ENCODE measurements at regions not wholly inside any gene's neighbourhood (a gene's known extent, or its start where the extent isn't known, plus 50 kb on each side); places are given as distances from the start of the nearest gene placed in this dataset.
A peak's percentile ranks its signal among the peaks of the same experiment; 100 is the strongest.

- no peaks in the 10 kb centered on the region for H3K36me3 ChIP-seq (replicated peaks)
- no peaks in the 10 kb centered on the region for H3K4me1 ChIP-seq
- no peak overlapping the region for H3K4me3 ChIP-seq
- in situ Hi-C loops (cut with MboI; ENCODE audit: low sequenced_read_pairs), result no loop called here
- no peaks in the 10 kb centered on the region for H3K27me3 ChIP-seq (ENCODE audit: low read depth)
- H3K9me3 ChIP-seq, result no peaks in the 10 kb centered on the region
- DNase-seq (ENCODE audit: low spot score in 2 of 2), result no peak
Measured at GRCh38 chr2:18993756-18994338, 364.6 kb downstream of the OSR1 start.

GRCh38 chr2:18991177-18992168 is 366.9 kb downstream of the OSR1 start:
- in situ Hi-C loops (cut with MboI; ENCODE audit: low sequenced_read_pairs), result no loop called here
- H3K4me1 ChIP-seq, result no peaks in the 10 kb centered on the region
- H3K27me3 ChIP-seq (ENCODE audit: low read depth), result no peaks in the 10 kb centered on the region
- no peak for DNase-seq (ENCODE audit: low spot score in 2 of 2)
- H3K4me3 ChIP-seq, result no peak overlapping the region
- no peaks in the 10 kb centered on the region for H3K9me3 ChIP-seq
- H3K36me3 ChIP-seq (replicated peaks), result no peaks in the 10 kb centered on the region

GRCh38 chr2:18988631-18989232 is 369.7 kb downstream of the OSR1 start:
- Histone ChIP-seq H3K9me3 (no peaks in the 10 kb centered on the region), H3K4me1 (no peaks in the 10 kb centered on the region), H3K4me3 (no peak overlapping the region), H3K27me3 (ENCODE audit: low read depth) (no peaks in the 10 kb centered on the region), H3K36me3 (replicated peaks) (no peaks in the 10 kb centered on the region)
- in situ Hi-C loops (cut with MboI; ENCODE audit: low sequenced_read_pairs), result no loop called here
- peak; percentile 11 to 21 for DNase-seq (ENCODE audit: low spot score in 2 of 2)

GRCh38 chr2:18987592-18988073 is 370.8 kb downstream of the OSR1 start:
- Histone ChIP-seq H3K9me3 (no peaks in the 10 kb centered on the region), H3K27me3 (ENCODE audit: low read depth) (no peaks in the 10 kb centered on the region), H3K4me3 (no peak overlapping the region), H3K4me1 (no peaks in the 10 kb centered on the region), H3K36me3 (replicated peaks) (no peaks in the 10 kb centered on the region)
- in situ Hi-C loops (cut with MboI; ENCODE audit: low sequenced_read_pairs), result no loop called here
- DNase-seq (ENCODE audit: low spot score in 2 of 2), result peak in 1 of 2 experiments; percentile 28

- no peaks in the 10 kb centered on the region for H3K4me1 ChIP-seq
- no peak overlapping the region for H3K4me3 ChIP-seq
- DNase-seq (ENCODE audit: low spot score in 2 of 2), result no peak
- H3K27me3 ChIP-seq (ENCODE audit: low read depth), result no peaks in the 10 kb centered on the region
- in situ Hi-C loops (cut with MboI; ENCODE audit: low sequenced_read_pairs), result no loop called here
- H3K9me3 ChIP-seq, result no peaks in the 10 kb centered on the region
- no peaks in the 10 kb centered on the region for H3K36me3 ChIP-seq (replicated peaks)
Measured at GRCh38 chr2:18987016-18987415, 371.4 kb downstream of the OSR1 start.

GRCh38 chr2:18986046-18986445 is 372.4 kb downstream of the OSR1 start:
- no peak for DNase-seq (ENCODE audit: low spot score in 2 of 2)
- no peaks in the 10 kb centered on the region for H3K27me3 ChIP-seq (ENCODE audit: low read depth)
- in situ Hi-C loops (cut with MboI; ENCODE audit: low sequenced_read_pairs), result no loop called here
- no peaks in the 10 kb centered on the region for H3K36me3 ChIP-seq (replicated peaks)
- no peak overlapping the region for H3K4me3 ChIP-seq
- H3K4me1 ChIP-seq, result no peaks in the 10 kb centered on the region
- no peaks in the 10 kb centered on the region for H3K9me3 ChIP-seq

- in situ Hi-C loops (cut with MboI; ENCODE audit: low sequenced_read_pairs), result no loop called here
- Histone ChIP-seq H3K36me3 (replicated peaks) (no peaks in the 10 kb centered on the region), H3K4me3 (no peak overlapping the region), H3K27me3 (ENCODE audit: low read depth) (no peaks in the 10 kb centered on the region), H3K4me1 (no peaks in the 10 kb centered on the region), H3K9me3 (no peaks in the 10 kb centered on the region)
- DNase-seq (ENCODE audit: low spot score in 2 of 2), result no peak
Measured at GRCh38 chr2:18980786-18981430, 377.5 kb downstream of the OSR1 start.

GRCh38 chr2:18980104-18980785 is 378.2 kb downstream of the OSR1 start:
- Histone ChIP-seq H3K27me3 (ENCODE audit: low read depth) (no peaks in the 10 kb centered on the region), H3K4me3 (no peak overlapping the region), H3K9me3 (no peaks in the 10 kb centered on the region), H3K36me3 (replicated peaks) (no peaks in the 10 kb centered on the region), H3K4me1 (no peaks in the 10 kb centered on the region)
- no peak for DNase-seq (ENCODE audit: low spot score in 2 of 2)
- in situ Hi-C loops (cut with MboI; ENCODE audit: low sequenced_read_pairs), result no loop called here

- no peak for DNase-seq (ENCODE audit: low spot score in 2 of 2)
- Histone ChIP-seq H3K36me3 (replicated peaks) (no peaks in the 10 kb centered on the region), H3K9me3 (no peaks in the 10 kb centered on the region), H3K4me1 (no peaks in the 10 kb centered on the region), H3K4me3 (no peak overlapping the region), H3K27me3 (ENCODE audit: low read depth) (no peaks in the 10 kb centered on the region)
- in situ Hi-C loops (cut with MboI; ENCODE audit: low sequenced_read_pairs), result no loop called here
Measured at GRCh38 chr2:18977409-18977808, 381.0 kb downstream of the OSR1 start.

GRCh38 chr2:18976168-18976961 is 382.1 kb downstream of the OSR1 start:
- H3K4me3 ChIP-seq, result no peak overlapping the region
- H3K4me1 ChIP-seq, result no peaks in the 10 kb centered on the region
- in situ Hi-C loops (cut with MboI; ENCODE audit: low sequenced_read_pairs), result no loop called here
- no peak for DNase-seq (ENCODE audit: low spot score in 2 of 2)
- H3K36me3 ChIP-seq (replicated peaks), result no peaks in the 10 kb centered on the region
- H3K27me3 ChIP-seq (ENCODE audit: low read depth), result no peaks in the 10 kb centered on the region
- no peaks in the 10 kb centered on the region for H3K9me3 ChIP-seq

- Histone ChIP-seq H3K27me3 (ENCODE audit: low read depth) (no peaks in the 10 kb centered on the region), H3K9me3 (no peaks in the 10 kb centered on the region), H3K4me1 (no peaks in the 10 kb centered on the region), H3K4me3 (no peak overlapping the region), H3K36me3 (replicated peaks) (no peaks in the 10 kb centered on the region)
- no peak for DNase-seq (ENCODE audit: low spot score in 2 of 2)
- in situ Hi-C loops (cut with MboI; ENCODE audit: low sequenced_read_pairs), result no loop called here
Measured at GRCh38 chr2:18975506-18976167, 382.8 kb downstream of the OSR1 start.

- no peaks in the 10 kb centered on the region for H3K36me3 ChIP-seq (replicated peaks)
- no peaks in the 10 kb centered on the region for H3K4me1 ChIP-seq
- H3K4me3 ChIP-seq, result no peak overlapping the region
- no peak for DNase-seq (ENCODE audit: low spot score in 2 of 2)
- H3K9me3 ChIP-seq, result no peaks in the 10 kb centered on the region
- in situ Hi-C loops (cut with MboI; ENCODE audit: low sequenced_read_pairs), result no loop called here
- H3K27me3 ChIP-seq (ENCODE audit: low read depth), result no peaks in the 10 kb centered on the region
Measured at GRCh38 chr2:18971628-18972027, 382.3 kb upstream of the NT5C1B start.

Data from HAP-1 (cell line).